Parathyroid adenoma (tissue), 2 donors: ENCODE measurements at regions not wholly inside any gene's neighbourhood (a gene's known extent, or its start where the extent isn't known, plus 50 kb on each side); places are given as distances from the start of the nearest gene placed in this dataset.

Source experiments
- H2AFZ ChIP-seq: fragments of 300-600 bp; sonication (generic); one replicate; pipeline ENCODE4 v1.7.0; 2017; ENCODE audit warnings: antibody characterized with exemption, mild to moderate bottlenecking
- H3K27ac ChIP-seq: fragments of 300-600 bp; sonication (generic); one replicate; pipeline ENCODE4 v1.7.0; 2017
- H3K27me3 ChIP-seq: fragments of 300-600 bp; sonication (generic); one replicate; pipeline ENCODE4 v1.7.0; 2017; ENCODE audit warnings: low read length; ENCODE audit not compliant: control insufficient read depth, insufficient read depth
- H3K36me3 ChIP-seq: fragments of 300-600 bp; sonication (generic); one replicate; pipeline ENCODE4 v1.7.0; 2017; ENCODE audit warnings: low read length; ENCODE audit not compliant: control insufficient read depth, insufficient read depth
- H3K4me1 ChIP-seq: fragments of 300-600 bp; sonication (generic); one replicate; pipeline ENCODE4 v1.7.0; 2017; ENCODE audit warnings: control low read depth
- H3K4me2 ChIP-seq: fragments of 300-600 bp; sonication (generic); one replicate; pipeline ENCODE4 v1.7.0; 2017; ENCODE audit warnings: low read length
- H3K4me3 ChIP-seq: fragments of 300-600 bp; sonication (generic); one replicate; pipeline ENCODE4 v1.7.0; 2017; ENCODE audit warnings: low read depth, low read length
- H3K79me2 ChIP-seq: fragments of 300-600 bp; sonication (generic); one replicate; pipeline ENCODE4 v1.7.0; 2017; ENCODE audit warnings: control low read depth
- H3K9ac ChIP-seq: fragments of 300-600 bp; sonication (generic); one replicate; pipeline ENCODE4 v1.7.0; 2017; ENCODE audit warnings: mild to moderate bottlenecking
- H3K9me3 ChIP-seq: fragments of 300-600 bp; sonication (generic); one replicate; pipeline ENCODE4 v1.7.0; 2017; ENCODE audit warnings: low read length; ENCODE audit not compliant: control insufficient read depth
- TF ChIP-seq, protein P1 (sequence below): fragments of 300-600 bp; sonication (generic); IDR thresholded peaks from one replicate; pipeline ENCODE4 v1.7.0; 2017; ENCODE audit warnings: antibody characterized with exemption, mild to moderate bottlenecking
- donor health status: primary hyperparathyroidism.

DNA sequence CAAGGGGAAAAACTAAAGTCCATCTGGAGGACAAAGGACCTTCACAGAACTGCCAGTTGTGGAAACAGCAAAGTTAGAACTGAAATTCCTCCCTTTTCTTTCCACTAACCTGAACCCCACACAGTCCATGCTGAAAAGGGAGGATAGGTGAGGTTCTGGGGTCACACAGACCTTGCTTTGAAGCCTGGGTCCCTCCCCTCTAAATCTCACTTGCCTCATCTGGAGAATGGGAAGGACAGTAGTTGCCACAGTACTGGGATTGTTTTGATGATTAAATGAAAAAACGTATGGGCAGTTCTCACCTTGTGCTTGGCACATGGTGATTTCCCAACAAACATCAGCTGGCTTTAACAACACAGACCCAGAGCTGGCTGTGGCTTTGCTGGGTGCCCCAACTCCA, 166.4 kb upstream of the LRIG1 start:
- H3K36me3 ChIP-seq, result no peaks in the 10 kb centered on the region
- H3K4me3 ChIP-seq, result no peak overlapping the region
- H3K4me2 ChIP-seq, result no peak overlapping the region
- no peaks in the 10 kb centered on the region for H3K27me3 ChIP-seq
- H3K27ac ChIP-seq, result no peak overlapping the region
- H3K79me2 ChIP-seq, result no peaks in the 10 kb centered on the region
- no peak overlapping the region for H3K9ac ChIP-seq
- TF ChIP-seq, protein P1, sequence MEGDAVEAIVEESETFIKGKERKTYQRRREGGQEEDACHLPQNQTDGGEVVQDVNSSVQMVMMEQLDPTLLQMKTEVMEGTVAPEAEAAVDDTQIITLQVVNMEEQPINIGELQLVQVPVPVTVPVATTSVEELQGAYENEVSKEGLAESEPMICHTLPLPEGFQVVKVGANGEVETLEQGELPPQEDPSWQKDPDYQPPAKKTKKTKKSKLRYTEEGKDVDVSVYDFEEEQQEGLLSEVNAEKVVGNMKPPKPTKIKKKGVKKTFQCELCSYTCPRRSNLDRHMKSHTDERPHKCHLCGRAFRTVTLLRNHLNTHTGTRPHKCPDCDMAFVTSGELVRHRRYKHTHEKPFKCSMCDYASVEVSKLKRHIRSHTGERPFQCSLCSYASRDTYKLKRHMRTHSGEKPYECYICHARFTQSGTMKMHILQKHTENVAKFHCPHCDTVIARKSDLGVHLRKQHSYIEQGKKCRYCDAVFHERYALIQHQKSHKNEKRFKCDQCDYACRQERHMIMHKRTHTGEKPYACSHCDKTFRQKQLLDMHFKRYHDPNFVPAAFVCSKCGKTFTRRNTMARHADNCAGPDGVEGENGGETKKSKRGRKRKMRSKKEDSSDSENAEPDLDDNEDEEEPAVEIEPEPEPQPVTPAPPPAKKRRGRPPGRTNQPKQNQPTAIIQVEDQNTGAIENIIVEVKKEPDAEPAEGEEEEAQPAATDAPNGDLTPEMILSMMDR, result no peak
- no peak overlapping the region for H2AFZ ChIP-seq
- H3K9me3 ChIP-seq, result no peaks in the 10 kb centered on the region
- no peaks in the 10 kb centered on the region for H3K4me1 ChIP-seq

DNA sequence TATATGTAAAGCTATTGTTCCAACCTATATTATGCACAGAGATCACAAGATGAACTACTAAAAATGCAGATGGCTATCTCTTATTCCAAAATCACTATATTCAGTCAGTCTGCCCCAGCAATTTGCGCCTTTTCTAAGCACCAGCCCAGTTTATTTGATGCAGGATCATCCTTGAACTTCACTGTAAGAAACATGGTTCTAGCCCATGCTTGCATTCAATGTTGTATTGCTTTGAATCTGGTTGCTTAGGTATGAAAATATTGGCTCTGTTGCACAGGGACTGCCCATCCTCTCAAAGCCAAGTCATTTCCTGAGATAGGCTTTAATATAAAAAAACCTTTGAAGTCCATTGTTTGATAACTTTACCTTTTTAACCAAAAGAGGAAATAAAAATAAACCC, 170.5 kb upstream of the LRIG1 start:
- Histone ChIP-seq H3K36me3 (no peaks in the 10 kb centered on the region), H3K4me2 (no peak overlapping the region), H3K79me2 (no peaks in the 10 kb centered on the region), H3K9me3 (no peaks in the 10 kb centered on the region), H3K27me3 (no peaks in the 10 kb centered on the region), H3K9ac (no peak overlapping the region), H3K4me3 (no peak overlapping the region), H3K27ac (no peak overlapping the region), H2AFZ (no peak overlapping the region), H3K4me1 (no peaks in the 10 kb centered on the region)
- TF ChIP-seq, protein P1, result no peak

DNA sequence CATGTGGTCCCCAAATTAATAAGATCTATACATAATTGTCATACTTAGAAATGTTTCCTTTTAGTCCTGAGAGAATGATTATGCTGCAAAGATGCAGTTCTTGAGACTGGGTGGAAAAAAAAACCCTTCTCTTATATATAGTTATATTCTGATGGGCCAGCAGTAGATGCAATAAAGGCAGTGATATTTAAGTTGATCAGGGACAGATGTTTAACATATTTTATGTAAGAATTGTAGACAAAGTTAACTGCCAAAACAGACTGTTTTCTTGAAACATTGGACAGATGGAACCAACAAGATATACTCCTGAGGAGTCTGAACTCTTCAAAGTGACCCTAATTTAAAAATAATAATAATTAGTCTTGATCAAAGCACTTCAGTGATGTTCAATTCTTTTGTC, 172.0 kb upstream of the LRIG1 start:
- TF ChIP-seq, protein P1, result no peak
- no peak overlapping the region for H3K4me3 ChIP-seq
- H3K27ac ChIP-seq, result no peak overlapping the region
- H3K4me2 ChIP-seq, result no peak overlapping the region
- no peaks in the 10 kb centered on the region for H3K36me3 ChIP-seq
- no peak overlapping the region for H2AFZ ChIP-seq
- no peaks in the 10 kb centered on the region for H3K4me1 ChIP-seq
- H3K27me3 ChIP-seq, result no peaks in the 10 kb centered on the region
- H3K79me2 ChIP-seq, result no peaks in the 10 kb centered on the region
- no peak overlapping the region for H3K9ac ChIP-seq
- H3K9me3 ChIP-seq, result no peaks in the 10 kb centered on the region

DNA sequence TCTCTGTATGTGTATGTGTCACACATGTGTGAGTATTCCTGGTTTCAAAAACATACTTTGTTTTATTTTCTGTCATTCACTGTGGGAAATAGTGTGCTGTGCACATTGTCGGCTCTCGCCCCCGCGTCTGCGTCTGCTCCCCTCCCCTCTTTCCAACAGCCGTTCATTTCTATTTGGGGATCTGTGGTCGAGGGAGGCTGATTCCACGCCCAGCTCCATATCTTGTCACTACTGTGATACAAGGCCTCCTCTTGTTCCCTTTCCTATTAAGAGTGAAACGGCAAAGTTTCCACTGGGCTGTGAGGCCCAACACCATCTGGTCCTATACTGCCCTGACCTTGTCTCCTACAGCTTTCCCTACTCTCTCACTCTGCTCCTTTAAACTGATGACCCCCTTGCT, 172.5 kb upstream of the LRIG1 start:
- no peak overlapping the region for H2AFZ ChIP-seq
- no peaks in the 10 kb centered on the region for H3K4me1 ChIP-seq
- H3K4me2 ChIP-seq, result no peak overlapping the region
- H3K27me3 ChIP-seq, result no peaks in the 10 kb centered on the region
- H3K4me3 ChIP-seq, result no peak overlapping the region
- H3K79me2 ChIP-seq, result no peaks in the 10 kb centered on the region
- no peak overlapping the region for H3K9ac ChIP-seq
- TF ChIP-seq, protein P1, result no peak
- no peaks in the 10 kb centered on the region for H3K9me3 ChIP-seq
- no peak overlapping the region for H3K27ac ChIP-seq
- H3K36me3 ChIP-seq, result no peaks in the 10 kb centered on the region

DNA sequence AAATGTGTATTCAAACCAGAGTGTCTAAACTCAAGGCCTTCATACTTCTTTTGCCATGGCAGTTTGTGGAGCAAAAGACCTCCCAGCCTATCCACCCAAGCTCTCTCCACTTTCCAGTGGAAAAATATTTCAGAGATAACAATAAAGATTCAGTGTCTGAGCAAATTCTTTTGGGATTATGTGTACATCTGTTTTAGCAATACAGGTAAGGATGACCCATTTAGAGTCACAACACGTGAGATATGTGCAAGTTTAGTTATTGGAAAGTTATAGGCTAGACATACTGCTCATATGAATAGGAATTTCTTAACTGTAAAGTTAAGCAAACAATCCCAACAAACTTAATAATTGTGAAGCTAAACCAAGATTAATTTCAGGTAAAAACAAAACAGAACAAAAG, 174.5 kb upstream of the LRIG1 start:
- no peaks in the 10 kb centered on the region for H3K4me1 ChIP-seq
- no peak overlapping the region for H2AFZ ChIP-seq
- no peak overlapping the region for H3K9ac ChIP-seq
- H3K4me2 ChIP-seq, result no peak overlapping the region
- H3K9me3 ChIP-seq, result no peaks in the 10 kb centered on the region
- TF ChIP-seq, protein P1, result no peak
- no peaks in the 10 kb centered on the region for H3K79me2 ChIP-seq
- no peaks in the 10 kb centered on the region for H3K36me3 ChIP-seq
- no peaks in the 10 kb centered on the region for H3K27me3 ChIP-seq
- H3K27ac ChIP-seq, result no peak overlapping the region
- no peak overlapping the region for H3K4me3 ChIP-seq
